ENCODE measurements at regions not wholly inside any gene's neighbourhood (a gene's known extent, or its start where the extent isn't known, plus 50 kb on each side); places are given as distances from the start of the nearest gene placed in this dataset.

DNA sequence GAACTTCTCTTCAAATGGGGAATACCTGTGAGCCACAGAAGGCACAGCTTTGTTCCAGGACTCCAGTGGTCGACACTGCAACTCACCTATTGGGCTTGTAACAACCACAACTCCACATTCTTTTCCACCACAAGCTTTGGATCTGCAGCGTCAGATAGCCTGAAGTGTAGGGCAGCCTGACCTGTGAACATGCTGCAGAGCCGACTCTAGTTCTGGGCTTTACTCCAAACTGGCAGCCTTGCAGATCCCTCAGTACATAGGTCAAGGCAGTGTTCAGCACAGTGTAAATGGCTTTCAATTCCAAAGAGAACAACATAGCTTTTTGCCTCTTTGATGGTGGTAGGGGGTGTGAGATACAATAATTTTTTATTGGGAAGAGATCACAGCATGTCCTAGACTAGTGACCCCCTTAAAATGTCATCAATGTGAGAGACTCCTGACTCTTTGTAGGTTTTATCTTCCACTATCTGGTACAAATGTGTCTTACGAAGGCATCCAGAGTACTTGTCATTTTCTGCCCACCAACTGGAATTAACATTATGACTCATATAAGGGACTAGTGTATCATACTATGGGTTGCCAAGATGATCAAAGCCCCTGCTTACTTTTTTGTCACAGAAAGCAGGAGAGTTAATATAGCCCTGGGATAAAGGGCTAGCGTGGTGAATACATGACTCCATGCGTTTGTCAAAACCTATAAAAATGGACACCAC, 149.8 kb downstream of the COPS8 start:
- H3K4me3 ChIP-seq = no peak overlapping the region
- no peak overlapping the region for H3K27ac ChIP-seq
- no peaks in the 10 kb centered on the region for H3K9me3 Mint-ChIP-seq
- H3K4me1 ChIP-seq = no peaks in the 10 kb centered on the region
- H3K4me1 Mint-ChIP-seq = no peaks in the 10 kb centered on the region
- H3K27ac Mint-ChIP-seq = no peak overlapping the region
- TF ChIP-seq EZH2phosphoT487 (IDR thresholded peaks at IDR 0.05) = no peak
- TF ChIP-seq, protein P1, sequence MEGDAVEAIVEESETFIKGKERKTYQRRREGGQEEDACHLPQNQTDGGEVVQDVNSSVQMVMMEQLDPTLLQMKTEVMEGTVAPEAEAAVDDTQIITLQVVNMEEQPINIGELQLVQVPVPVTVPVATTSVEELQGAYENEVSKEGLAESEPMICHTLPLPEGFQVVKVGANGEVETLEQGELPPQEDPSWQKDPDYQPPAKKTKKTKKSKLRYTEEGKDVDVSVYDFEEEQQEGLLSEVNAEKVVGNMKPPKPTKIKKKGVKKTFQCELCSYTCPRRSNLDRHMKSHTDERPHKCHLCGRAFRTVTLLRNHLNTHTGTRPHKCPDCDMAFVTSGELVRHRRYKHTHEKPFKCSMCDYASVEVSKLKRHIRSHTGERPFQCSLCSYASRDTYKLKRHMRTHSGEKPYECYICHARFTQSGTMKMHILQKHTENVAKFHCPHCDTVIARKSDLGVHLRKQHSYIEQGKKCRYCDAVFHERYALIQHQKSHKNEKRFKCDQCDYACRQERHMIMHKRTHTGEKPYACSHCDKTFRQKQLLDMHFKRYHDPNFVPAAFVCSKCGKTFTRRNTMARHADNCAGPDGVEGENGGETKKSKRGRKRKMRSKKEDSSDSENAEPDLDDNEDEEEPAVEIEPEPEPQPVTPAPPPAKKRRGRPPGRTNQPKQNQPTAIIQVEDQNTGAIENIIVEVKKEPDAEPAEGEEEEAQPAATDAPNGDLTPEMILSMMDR (IDR thresholded peaks at IDR 0.05) = no peak
- no peak for TF ChIP-seq EZH2 (IDR thresholded peaks at IDR 0.05)
- no peak overlapping the region for H2AFZ ChIP-seq (replicated peaks)
- peaks cover 5% of the 10 kb centered on the region for H3K27me3 Mint-ChIP-seq (ENCODE audit: insufficient read depth, low read depth)
- no peaks in the 10 kb centered on the region for H3K9me3 ChIP-seq (ENCODE audit: low read depth)
- H3K36me3 ChIP-seq = no peaks in the 10 kb centered on the region
- no peaks in the 10 kb centered on the region for H3K36me3 Mint-ChIP-seq
- H3K9ac ChIP-seq = no peak overlapping the region
- no peaks in the 10 kb centered on the region for H3K79me2 ChIP-seq (ENCODE audit: low read depth)
- DNase-seq (ENCODE audit: low spot score) = no peak
- H3K4me3 Mint-ChIP-seq = no peak overlapping the region
- no peaks in the 10 kb centered on the region for H4K20me1 ChIP-seq (ENCODE audit: low read depth)
- no peaks in the 10 kb centered on the region for H3K27me3 ChIP-seq
- H3K4me2 ChIP-seq = no peak overlapping the region
- H3F3A ChIP-seq (ENCODE audit: low read depth) = no peaks in the 10 kb centered on the region

DNA sequence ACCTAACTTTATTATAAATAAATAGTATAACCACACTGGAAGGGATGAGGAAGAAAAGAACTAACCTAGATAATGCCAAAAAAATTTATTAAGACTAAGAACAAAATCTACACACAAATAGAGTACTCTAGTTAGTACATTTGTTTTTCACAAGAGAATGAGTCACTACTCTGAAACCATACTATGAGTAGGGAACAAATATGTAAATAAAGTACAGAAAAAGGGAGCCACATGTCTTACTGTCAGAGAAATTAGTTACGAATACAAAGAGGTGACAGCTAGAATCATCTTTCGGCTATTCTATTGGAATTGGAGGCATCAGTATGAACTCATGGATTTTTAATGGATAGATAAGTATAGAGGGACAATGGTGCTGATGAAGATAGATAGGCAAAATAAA, 150.5 kb downstream of the COPS8 start:
- H3K27ac ChIP-seq = no peak overlapping the region
- H3K4me1 ChIP-seq = no peaks in the 10 kb centered on the region
- no peaks in the 10 kb centered on the region for H3F3A ChIP-seq (ENCODE audit: low read depth)
- Mint-ChIP-seq H3K27me3 (ENCODE audit: insufficient read depth, low read depth) (peaks cover 5% of the 10 kb centered on the region), H3K27ac (no peak overlapping the region), H3K4me1 (no peaks in the 10 kb centered on the region), H3K9me3 (peaks cover 6% of the 10 kb centered on the region), H3K4me3 (no peak overlapping the region), H3K36me3 (no peaks in the 10 kb centered on the region)
- no peak overlapping the region for H3K4me2 ChIP-seq
- H3K79me2 ChIP-seq (ENCODE audit: low read depth) = no peaks in the 10 kb centered on the region
- DNase-seq (ENCODE audit: low spot score) = no peak
- H3K9ac ChIP-seq = no peak overlapping the region
- H3K9me3 ChIP-seq (ENCODE audit: low read depth) = no peaks in the 10 kb centered on the region
- H3K4me3 ChIP-seq = no peak overlapping the region
- no peaks in the 10 kb centered on the region for H3K27me3 ChIP-seq
- H4K20me1 ChIP-seq (ENCODE audit: low read depth) = no peaks in the 10 kb centered on the region
- no peak overlapping the region for H2AFZ ChIP-seq (replicated peaks)
- no peaks in the 10 kb centered on the region for H3K36me3 ChIP-seq
- TF ChIP-seq EZH2phosphoT487 (IDR thresholded peaks at IDR 0.05) = no peak
- TF ChIP-seq, protein P1 (IDR thresholded peaks at IDR 0.05) = no peak
- TF ChIP-seq EZH2 (IDR thresholded peaks at IDR 0.05) = no peak

DNA sequence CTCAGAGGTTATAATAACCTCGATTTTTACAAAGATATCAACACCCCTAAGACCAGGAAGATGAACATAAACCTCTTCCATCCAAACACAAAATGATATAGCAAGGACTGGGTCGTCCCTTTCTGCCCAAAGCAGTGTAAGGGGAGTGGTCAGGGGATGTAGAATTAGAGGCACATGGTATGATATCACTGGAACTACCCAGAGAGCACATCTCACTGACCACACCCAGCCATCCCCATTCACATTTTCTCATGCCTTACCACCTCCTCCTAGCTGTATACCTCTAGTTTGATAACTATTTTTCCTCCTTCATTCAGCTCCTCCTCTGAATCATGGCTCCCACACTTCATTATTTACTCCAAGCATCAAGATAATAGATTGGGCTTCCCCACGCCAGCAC, 152.6 kb downstream of the COPS8 start:
- H3K36me3 Mint-ChIP-seq = no peaks in the 10 kb centered on the region
- H4K20me1 ChIP-seq (ENCODE audit: low read depth) = no peaks in the 10 kb centered on the region
- no peak overlapping the region for H3K9ac ChIP-seq
- H3K27ac Mint-ChIP-seq = no peak overlapping the region
- H3K79me2 ChIP-seq (ENCODE audit: low read depth) = no peaks in the 10 kb centered on the region
- H3K27me3 ChIP-seq = no peaks in the 10 kb centered on the region
- H3K4me1 ChIP-seq = no peaks in the 10 kb centered on the region
- H2AFZ ChIP-seq (replicated peaks) = no peak overlapping the region
- no peak overlapping the region for H3K4me3 ChIP-seq
- H3K36me3 ChIP-seq = no peaks in the 10 kb centered on the region
- H3K9me3 Mint-ChIP-seq = peaks cover 8% of the 10 kb centered on the region
- H3K4me3 Mint-ChIP-seq = no peak overlapping the region
- no peaks in the 10 kb centered on the region for H3F3A ChIP-seq (ENCODE audit: low read depth)
- H3K27me3 Mint-ChIP-seq (ENCODE audit: insufficient read depth, low read depth) = peaks cover 3% of the 10 kb centered on the region
- H3K9me3 ChIP-seq (ENCODE audit: low read depth) = no peaks in the 10 kb centered on the region
- no peak for TF ChIP-seq EZH2phosphoT487 (IDR thresholded peaks at IDR 0.05)
- TF ChIP-seq EZH2 (IDR thresholded peaks at IDR 0.05) = no peak
- TF ChIP-seq, protein P1 (IDR thresholded peaks at IDR 0.05) = no peak
- no peak overlapping the region for H3K4me2 ChIP-seq
- H3K27ac ChIP-seq = no peak overlapping the region
- DNase-seq (ENCODE audit: low spot score) = no peak
- H3K4me1 Mint-ChIP-seq = no peaks in the 10 kb centered on the region

All from neural progenitor cell (in vitro differentiated cells).